ENCODE measurements at regions not wholly inside any gene's neighbourhood (a gene's known extent, or its start where the extent isn't known, plus 50 kb on each side); places are given as distances from the start of the nearest gene placed in this dataset.

DNA sequence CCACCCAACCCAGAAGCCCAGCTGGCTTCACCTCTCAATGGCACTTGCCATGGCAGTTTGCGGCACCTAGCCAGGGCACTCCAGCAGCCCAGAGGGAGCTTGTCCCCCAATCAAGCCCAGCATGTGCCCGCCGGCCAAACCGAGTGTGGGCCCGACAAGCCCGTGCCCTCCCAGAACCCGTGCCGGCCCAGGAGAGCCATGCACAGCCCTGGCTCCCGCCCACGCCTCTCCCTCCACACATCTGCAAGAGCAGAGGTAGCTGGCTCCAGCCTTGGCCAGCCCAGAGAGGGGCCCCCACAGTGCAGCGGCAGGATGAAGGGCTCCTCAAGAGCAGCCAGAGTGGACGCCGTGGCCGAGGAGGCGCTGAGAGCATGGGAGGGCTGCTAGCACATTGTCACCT, 2278.0 kb upstream of the PCDH20 start:
- CTCF ChIA-PET: no interaction called here
- POLR2A ChIA-PET: no interaction called here
- no peak for DNase-seq (ENCODE audit: low read depth, low spot score)
- TF ChIP-seq, protein P1, sequence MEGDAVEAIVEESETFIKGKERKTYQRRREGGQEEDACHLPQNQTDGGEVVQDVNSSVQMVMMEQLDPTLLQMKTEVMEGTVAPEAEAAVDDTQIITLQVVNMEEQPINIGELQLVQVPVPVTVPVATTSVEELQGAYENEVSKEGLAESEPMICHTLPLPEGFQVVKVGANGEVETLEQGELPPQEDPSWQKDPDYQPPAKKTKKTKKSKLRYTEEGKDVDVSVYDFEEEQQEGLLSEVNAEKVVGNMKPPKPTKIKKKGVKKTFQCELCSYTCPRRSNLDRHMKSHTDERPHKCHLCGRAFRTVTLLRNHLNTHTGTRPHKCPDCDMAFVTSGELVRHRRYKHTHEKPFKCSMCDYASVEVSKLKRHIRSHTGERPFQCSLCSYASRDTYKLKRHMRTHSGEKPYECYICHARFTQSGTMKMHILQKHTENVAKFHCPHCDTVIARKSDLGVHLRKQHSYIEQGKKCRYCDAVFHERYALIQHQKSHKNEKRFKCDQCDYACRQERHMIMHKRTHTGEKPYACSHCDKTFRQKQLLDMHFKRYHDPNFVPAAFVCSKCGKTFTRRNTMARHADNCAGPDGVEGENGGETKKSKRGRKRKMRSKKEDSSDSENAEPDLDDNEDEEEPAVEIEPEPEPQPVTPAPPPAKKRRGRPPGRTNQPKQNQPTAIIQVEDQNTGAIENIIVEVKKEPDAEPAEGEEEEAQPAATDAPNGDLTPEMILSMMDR (IDR thresholded peaks at IDR 0.05; ENCODE audit: insufficient read depth, low read length, missing control alignments): no peak
- H3K4me3 ChIP-seq (ENCODE audit: low read depth, low read length): no peak overlapping the region

DNA sequence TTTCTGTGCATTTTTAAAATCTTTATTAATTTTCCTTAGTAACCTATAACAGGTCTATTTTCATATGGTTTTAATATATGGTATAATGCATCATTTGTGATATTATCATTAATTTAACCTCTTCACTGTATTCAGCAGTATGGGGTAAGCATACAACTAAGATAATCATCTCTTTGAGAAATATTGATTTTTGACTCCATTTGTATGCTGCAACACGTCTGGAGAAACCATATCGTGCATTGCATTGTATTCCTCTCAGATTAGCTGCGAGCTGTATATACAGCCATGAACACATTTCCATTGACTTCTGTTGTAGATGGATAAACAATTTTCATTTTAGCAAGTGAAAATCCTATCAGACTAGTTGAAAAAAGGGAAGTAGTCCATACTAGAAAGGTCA, 2275.8 kb upstream of the PCDH20 start:
- no peak for DNase-seq (ENCODE audit: low read depth, low spot score)
- TF ChIP-seq, protein P1 (IDR thresholded peaks at IDR 0.05; ENCODE audit: insufficient read depth, low read length, missing control alignments): no peak
- POLR2A ChIA-PET: no interaction called here
- CTCF ChIA-PET: no interaction called here
- H3K4me3 ChIP-seq (ENCODE audit: low read depth, low read length): no peak overlapping the region

DNA sequence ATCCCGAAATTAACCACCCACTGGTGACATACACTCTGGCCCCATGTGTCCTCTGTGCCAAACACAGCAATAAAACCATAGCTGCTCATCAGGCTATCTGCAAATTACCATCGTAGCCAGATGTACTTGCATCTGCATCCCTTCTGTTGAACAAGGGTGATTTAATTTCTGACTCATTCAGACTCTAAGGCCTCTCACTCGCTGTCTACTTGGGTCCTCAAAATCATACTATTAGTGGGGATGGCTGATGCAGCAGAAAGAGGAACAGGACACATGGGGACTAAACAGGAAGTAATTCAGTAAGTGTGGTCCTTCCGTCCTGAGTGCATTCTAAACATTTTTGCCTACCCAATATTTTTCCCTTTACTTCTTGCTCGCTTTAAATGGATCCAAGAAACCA, 2275.0 kb upstream of the PCDH20 start:
- DNase-seq (ENCODE audit: low read depth, low spot score): no peak
- POLR2A ChIA-PET: no interaction called here
- TF ChIP-seq, protein P1 (IDR thresholded peaks at IDR 0.05; ENCODE audit: insufficient read depth, low read length, missing control alignments): no peak
- CTCF ChIA-PET: no interaction called here
- no peak overlapping the region for H3K4me3 ChIP-seq (ENCODE audit: low read depth, low read length)

DNA sequence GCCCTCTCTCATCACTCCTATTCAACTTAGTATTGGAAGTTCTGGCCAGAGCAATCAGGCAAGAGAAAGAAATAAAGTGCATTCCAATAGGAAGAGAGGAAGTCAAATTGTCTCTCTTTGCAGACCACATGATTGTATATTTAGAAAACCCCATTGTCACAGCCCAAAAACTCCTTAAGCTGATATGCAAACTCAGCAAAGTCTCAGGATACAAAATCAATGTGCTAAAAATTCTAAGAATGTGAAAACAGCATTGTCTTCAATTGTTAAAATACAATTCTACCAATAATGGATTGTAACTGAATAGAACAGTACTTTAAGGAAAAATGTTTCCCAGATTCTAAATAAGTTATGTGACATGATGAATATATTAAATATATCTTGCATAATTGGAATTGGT, 2269.2 kb upstream of the PCDH20 start:
- no peak for DNase-seq (ENCODE audit: low read depth, low spot score)
- TF ChIP-seq, protein P1 (IDR thresholded peaks at IDR 0.05; ENCODE audit: insufficient read depth, low read length, missing control alignments): no peak
- ChIA-PET CTCF (no interaction called here), POLR2A (no interaction called here)
- H3K4me3 ChIP-seq (ENCODE audit: low read depth, low read length): no peak overlapping the region

DNA sequence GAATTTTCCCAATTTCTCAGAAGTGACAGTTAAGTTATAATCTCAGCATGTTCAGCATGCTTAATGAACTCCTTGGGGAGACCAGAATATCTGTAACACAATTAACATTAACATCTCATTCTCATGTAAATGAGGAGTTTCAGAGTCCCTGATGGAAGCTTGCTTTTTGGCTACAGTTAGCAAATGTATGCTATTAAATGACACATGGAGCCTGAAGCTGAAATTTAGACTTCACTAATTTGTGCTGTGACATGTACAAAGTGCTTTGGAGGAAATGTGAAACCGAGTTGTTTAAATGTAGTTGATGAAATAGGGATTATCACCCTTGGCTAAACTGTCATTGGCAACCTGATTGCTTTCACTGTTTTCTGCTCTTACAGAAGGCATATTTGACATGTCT, 2265.1 kb upstream of the PCDH20 start:
- ChIA-PET POLR2A (no interaction called here), CTCF (no interaction called here)
- no peak overlapping the region for H3K4me3 ChIP-seq (ENCODE audit: low read depth, low read length)
- DNase-seq (ENCODE audit: low read depth, low spot score): no peak
- TF ChIP-seq, protein P1 (IDR thresholded peaks at IDR 0.05; ENCODE audit: insufficient read depth, low read length, missing control alignments): no peak

DNA sequence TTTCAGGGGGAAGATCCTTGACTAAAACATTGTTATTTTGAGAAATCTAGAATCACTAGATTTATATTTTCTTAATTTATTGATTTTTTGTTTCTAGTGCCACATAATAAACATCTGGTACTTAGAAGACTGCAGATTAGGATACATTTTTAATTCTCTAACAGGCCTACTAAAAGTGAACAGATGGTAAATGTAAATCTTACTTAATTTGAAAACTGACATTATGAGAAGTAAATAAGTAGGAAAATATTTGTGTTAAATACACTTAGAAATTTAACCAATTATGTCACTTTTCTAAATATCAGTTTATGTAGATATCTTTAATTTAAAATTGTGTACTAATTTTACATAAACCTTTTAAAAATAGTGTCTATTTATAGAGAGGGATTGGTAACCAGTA, 2255.6 kb upstream of the PCDH20 start:
- ChIA-PET POLR2A (no interaction called here), CTCF (no interaction called here)
- H3K4me3 ChIP-seq (ENCODE audit: low read depth, low read length): no peak overlapping the region
- TF ChIP-seq, protein P1 (IDR thresholded peaks at IDR 0.05; ENCODE audit: insufficient read depth, low read length, missing control alignments): no peak
- DNase-seq (ENCODE audit: low read depth, low spot score): no peak
